Mesenchymal stem cell (in vitro differentiated cells and primary cell): ENCODE measurements at regions not wholly inside any gene's neighbourhood (a gene's known extent, or its start where the extent isn't known, plus 50 kb on each side); places are given as distances from the start of the nearest gene placed in this dataset.
A peak's percentile ranks its signal among the peaks of the same experiment; 100 is the strongest.

Experiments used
- DNase-seq: peaks from one replicate; pipeline ENCODE4 v3.0.0-alpha.2; 2013
- H2AFZ ChIP-seq: one replicate; pipeline ENCODE4 v1.6.1; 2013; ENCODE audit warnings: low read depth, mild to moderate bottlenecking, control low read depth, inconsistent platforms, low read length, moderate library complexity
- H2AK5ac ChIP-seq: 2 replicates; pipeline ENCODE4 v1.6.1; 2013; ENCODE audit warnings: low read length, moderate library complexity, mild to moderate bottlenecking, inconsistent platforms; ENCODE audit not compliant: severe bottlenecking
- H2BK120ac ChIP-seq: one replicate; pipeline ENCODE4 v1.6.1; 2013; ENCODE audit warnings: low read depth, mild to moderate bottlenecking, inconsistent platforms, low read length, moderate library complexity
- H2BK12ac ChIP-seq, 2 experiments: one replicate each; pipeline ENCODE4 v1.6.1; 2013; ENCODE audit warnings: inconsistent platforms in 2 of 2, low read length in 2 of 2, mild to moderate bottlenecking in 2 of 2, moderate library complexity in 2 of 2, control low read depth in 1 of 2
- H2BK15ac ChIP-seq: one replicate; pipeline ENCODE4 v1.6.1; 2013; ENCODE audit warnings: mild to moderate bottlenecking, low read depth, inconsistent platforms; ENCODE audit not compliant: poor library complexity, severe bottlenecking
- H2BK5ac ChIP-seq: 2 replicates; pipeline ENCODE4 v1.6.1; 2013; ENCODE audit warnings: low read depth, mild to moderate bottlenecking, low read length, control low read depth, inconsistent platforms; ENCODE audit not compliant: poor library complexity, severe bottlenecking
- H3K14ac ChIP-seq, 2 experiments: one replicate each; pipeline ENCODE4 v1.6.1; 2013; ENCODE audit warnings: inconsistent platforms in 2 of 2, low read length in 2 of 2, control low read depth in 1 of 2, mild to moderate bottlenecking in 1 of 2, moderate library complexity in 1 of 2
- H3K18ac ChIP-seq, 2 experiments: one replicate each; pipeline ENCODE4 v1.6.1; 2013; ENCODE audit warnings: inconsistent platforms in 2 of 2, low read length in 2 of 2, control low read depth in 1 of 2, low read depth in 1 of 2, mild to moderate bottlenecking in 1 of 2
- H3K23ac ChIP-seq, 2 experiments: one replicate each; pipeline ENCODE4 v1.6.1; 2013; ENCODE audit warnings: inconsistent platforms in 2 of 2, low read length in 2 of 2, mild to moderate bottlenecking in 2 of 2, moderate library complexity in 2 of 2, control low read depth in 1 of 2
- H3K27ac ChIP-seq: 2 replicates; pipeline ENCODE4 v1.5.1; 2013; ENCODE audit warnings: mild to moderate bottlenecking, moderate library complexity, low read length, control low read depth, inconsistent platforms; ENCODE audit not compliant: poor library complexity, severe bottlenecking
- H3K27me3 ChIP-seq, 2 experiments: 2 replicates each; pipeline versions ENCODE4 v1.6.1 to v1.7.0; 2013; ENCODE audit warnings: low read length in 2 of 2, mild to moderate bottlenecking in 2 of 2, moderate library complexity in 2 of 2, control low read depth in 1 of 2, inconsistent platforms in 1 of 2; ENCODE audit not compliant: control insufficient read depth in 1 of 2, insufficient read depth in 1 of 2
- H3K36me3 ChIP-seq, 2 experiments: 2 replicates each; pipeline versions ENCODE4 v1.6.1 to v1.7.0; 2013; ENCODE audit warnings: low read length in 2 of 2, control low read depth in 1 of 2, inconsistent platforms in 1 of 2, low read depth in 1 of 2, mild to moderate bottlenecking in 1 of 2; ENCODE audit not compliant: insufficient read depth in 2 of 2, control insufficient read depth in 1 of 2
- H3K4ac ChIP-seq, 2 experiments: one replicate each; pipeline ENCODE4 v1.6.1; 2013; ENCODE audit warnings: inconsistent platforms in 2 of 2, low read length in 2 of 2, mild to moderate bottlenecking in 2 of 2, moderate library complexity in 2 of 2, control low read depth in 1 of 2, low read depth in 1 of 2
- H3K4me1 ChIP-seq: 2 replicates; pipeline ENCODE4 v1.6.1; 2013; ENCODE audit warnings: low read depth, low read length, control low read depth; ENCODE audit not compliant: control insufficient read depth, insufficient read depth
- H3K4me2 ChIP-seq: 2 replicates; pipeline ENCODE4 v1.6.1; 2013; ENCODE audit warnings: low read length, mild to moderate bottlenecking, inconsistent platforms; ENCODE audit not compliant: poor library complexity, severe bottlenecking
- H3K4me3 ChIP-seq, 2 experiments: 2 replicates each; pipeline versions ENCODE4 v1.5.1 to v1.7.0; 2013; ENCODE audit warnings: low read length in 2 of 2, mild to moderate bottlenecking in 2 of 2, control low read depth in 1 of 2, low read depth in 1 of 2; ENCODE audit not compliant: insufficient read depth in 1 of 2
- H3K79me1 ChIP-seq: replicated peaks from 2 replicates; pipeline ENCODE4 v1.6.1; 2013; ENCODE audit warnings: mild to moderate bottlenecking, control low read depth, low read length, inconsistent platforms; ENCODE audit not compliant: poor library complexity, severe bottlenecking
- H3K9ac ChIP-seq: 2 replicates; pipeline ENCODE4 v1.7.0; 2013; ENCODE audit warnings: mild to moderate bottlenecking, low read length, moderate library complexity
- H3K9me3 ChIP-seq: 2 replicates; pipeline ENCODE4 v1.7.0; 2013; ENCODE audit warnings: mild to moderate bottlenecking, low read length; ENCODE audit not compliant: control insufficient read depth
- H4K8ac ChIP-seq: one replicate; pipeline ENCODE4 v1.6.1; 2013; ENCODE audit warnings: inconsistent platforms, mild to moderate bottlenecking, low read length, moderate library complexity
- H4K91ac ChIP-seq: one replicate; pipeline ENCODE4 v1.6.1; 2013; ENCODE audit warnings: mild to moderate bottlenecking, low read length, inconsistent platforms
- WGBS: methylation state at CpG from one replicate; pipeline ENCODE4 v1.1.7; 2013; ENCODE audit warnings: mixed read lengths; 5-methylcytosine and 5-hydroxymethylcytosine counted together

GRCh38 chr13:91168386-91168711 is 179.1 kb upstream of the MIR17HG start:
- no peak overlapping the region for H2BK5ac ChIP-seq
- no peaks in the 10 kb centered on the region for H3K4me1 ChIP-seq
- no peak overlapping the region for H3K9ac ChIP-seq
- H3K4me2 ChIP-seq, result no peak overlapping the region
- H3K23ac ChIP-seq, result no peak overlapping the region
- no peak overlapping the region for H2BK120ac ChIP-seq
- no peak overlapping the region for H3K27ac ChIP-seq
- H3K4ac ChIP-seq, result no peak overlapping the region
- H3K27me3 ChIP-seq, result peaks cover 0 to 8% of the 10 kb centered on the region in 2 experiments
- no peak overlapping the region for H3K4me3 ChIP-seq
- no peak overlapping the region for H2BK12ac ChIP-seq
- H3K14ac ChIP-seq, result no peak overlapping the region
- H3K79me1 ChIP-seq, result no peaks in the 10 kb centered on the region
- no peaks in the 10 kb centered on the region for H3K9me3 ChIP-seq
- H3K36me3 ChIP-seq, result no peaks in the 10 kb centered on the region
- no peak overlapping the region for H2AFZ ChIP-seq
- H2BK15ac ChIP-seq, result no peak overlapping the region
- no peak overlapping the region for H4K8ac ChIP-seq
- no peak overlapping the region for H4K91ac ChIP-seq
- DNase-seq, result no peak
- no peak overlapping the region for H3K18ac ChIP-seq
- WGBS, result 97% methylated on average over 3 of the region's 4 CpGs
- no peak overlapping the region for H2AK5ac ChIP-seq

DNA sequence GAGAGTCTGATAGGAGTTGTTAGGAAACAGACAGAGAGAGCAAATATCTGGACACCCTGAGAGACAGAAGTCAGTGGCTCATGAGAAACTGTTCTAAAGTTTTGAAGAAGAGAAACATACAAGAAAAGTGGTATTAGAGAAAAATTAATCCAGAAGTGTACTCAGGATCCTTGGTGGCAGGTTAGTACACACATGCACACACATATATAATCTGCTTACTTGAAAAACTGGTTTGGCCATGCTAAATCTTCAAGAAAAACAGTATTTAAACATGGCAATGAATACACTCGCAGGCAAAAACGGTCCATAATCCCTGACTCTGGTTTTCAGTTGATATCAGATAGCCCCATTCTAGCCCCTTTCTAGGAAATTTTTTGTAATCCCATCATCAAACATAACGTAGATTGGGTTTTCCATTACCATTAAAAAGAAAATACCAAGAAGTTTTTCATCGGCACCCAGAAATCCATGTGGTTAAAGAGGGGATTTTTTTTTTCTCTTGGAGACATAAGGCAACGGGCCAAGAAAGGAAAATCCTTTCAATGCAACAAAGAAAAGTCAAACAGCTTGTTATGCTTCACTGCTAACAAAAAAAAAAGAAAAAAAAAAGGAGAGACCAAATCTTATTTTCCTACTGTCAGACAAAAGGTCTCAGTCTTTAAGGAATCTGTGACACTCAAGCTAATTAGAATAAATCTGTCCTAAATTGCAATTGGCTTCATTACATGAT is 178.0 kb upstream of the MIR17HG start:
- Histone ChIP-seq H2BK120ac (no peak overlapping the region), H3K36me3 (no peaks in the 10 kb centered on the region), H3K4me3 (no peak overlapping the region), H3K9ac (no peak overlapping the region), H2BK12ac (no peak overlapping the region), H2AK5ac (no peak overlapping the region), H3K27ac (no peak overlapping the region), H3K23ac (no peak overlapping the region), H2BK15ac (no peak overlapping the region), H3K9me3 (no peaks in the 10 kb centered on the region), H4K91ac (no peak overlapping the region), H2BK5ac (no peak overlapping the region), H3K79me1 (no peaks in the 10 kb centered on the region), H4K8ac (no peak overlapping the region), H3K4me1 (no peaks in the 10 kb centered on the region), H3K4ac (no peak overlapping the region), H3K18ac (no peak overlapping the region), H3K4me2 (no peak overlapping the region), H3K14ac (no peak overlapping the region), H2AFZ (no peak overlapping the region), H3K27me3 (peaks cover 0 to 13% of the 10 kb centered on the region in 2 experiments)
- no peak for DNase-seq
- WGBS, result 97% methylated on average over 3 of the region's 5 CpGs

DNA sequence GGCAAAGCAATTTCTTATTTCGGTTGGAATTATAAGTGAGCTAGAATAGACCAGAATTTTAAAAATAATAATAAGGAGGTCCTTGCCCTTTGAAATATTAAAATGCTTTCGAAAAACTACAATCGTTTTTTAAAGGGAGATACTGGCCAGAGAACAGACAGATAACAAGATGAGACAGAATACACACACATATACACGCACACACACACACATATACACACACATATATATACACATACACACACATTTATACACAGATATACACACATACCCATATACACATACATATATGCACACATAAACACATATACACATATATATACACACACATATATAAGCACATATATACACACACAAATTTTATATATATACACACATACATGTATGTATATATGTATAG is 175.3 kb upstream of the MIR17HG start:
- Histone ChIP-seq H3K14ac (no peak overlapping the region), H3K4me3 (no peak overlapping the region), H4K91ac (no peak overlapping the region), H3K23ac (no peak overlapping the region), H3K4ac (no peak overlapping the region), H3K36me3 (no peaks in the 10 kb centered on the region), H3K27me3 (peaks cover 0 to 13% of the 10 kb centered on the region in 2 experiments), H2BK5ac (no peak overlapping the region), H3K9ac (no peak overlapping the region), H3K9me3 (no peaks in the 10 kb centered on the region), H2BK15ac (no peak overlapping the region), H2AK5ac (no peak overlapping the region), H4K8ac (no peak overlapping the region), H3K4me2 (no peak overlapping the region), H2BK12ac (no peak overlapping the region), H3K18ac (no peak overlapping the region), H2AFZ (no peak overlapping the region), H3K79me1 (no peaks in the 10 kb centered on the region), H3K4me1 (peaks cover 1% of the 10 kb centered on the region), H3K27ac (no peak overlapping the region), H2BK120ac (no peak overlapping the region)
- no peak for DNase-seq
- 94% methylated on average over 4 of the region's 4 CpGs for WGBS

- Histone ChIP-seq H3K23ac (no peak overlapping the region), H3K9me3 (no peaks in the 10 kb centered on the region), H3K9ac (no peak overlapping the region), H2BK5ac (no peak overlapping the region), H3K14ac (no peak overlapping the region), H4K91ac (no peak overlapping the region), H2BK120ac (no peak overlapping the region), H3K4ac (no peak overlapping the region), H2BK15ac (no peak overlapping the region), H4K8ac (peak overlapping the region; percentile 14), H3K27ac (no peak overlapping the region), H3K4me1 (peaks cover 1% of the 10 kb centered on the region), H2BK12ac (no peak overlapping the region), H3K27me3 (peaks cover 0 to 12% of the 10 kb centered on the region in 2 experiments), H3K36me3 (no peaks in the 10 kb centered on the region), H3K18ac (no peak overlapping the region), H3K4me3 (peak overlapping the region in 1 of 2 experiments; percentile 33), H2AK5ac (no peak overlapping the region), H2AFZ (no peak overlapping the region), H3K79me1 (no peaks in the 10 kb centered on the region), H3K4me2 (no peak overlapping the region)
- 76% methylated on average over 52 of the region's 52 CpGs for WGBS
- DNase-seq, result no peak
These were observed 172.5 kb upstream of the MIR17HG start for GRCh38 chr13:91174886-91175501.
